IMR-90 (cell line): ENCODE measurements at regions not wholly inside any gene's neighbourhood (a gene's known extent, or its start where the extent isn't known, plus 50 kb on each side); places are given as distances from the start of the nearest gene placed in this dataset.

Experiments
- ATAC-seq: fragments of 200-7000 bp; cut with Tn5 transposase; 2 replicates; pipeline ENCODE4 v1.9.1; 2020; ENCODE audit warnings: low read depth, mild to moderate bottlenecking, moderate library complexity
- BruUV-seq: library from RNA; stranded (reverse); fragments of 400-500 nt; replicated peaks from 2 replicates; lab custom pipeline; 2021; lab: Mats Ljungman, UMichigan
- CTCF ChIA-PET: fragments of 300-600 bp; formaldehyde crosslinking; extraction: SDS; loops from one replicate; lab custom pipeline; 2021; ENCODE audit warnings: antibody characterized with exemption; lab: Yijun Ruan, JAX
- POLR2A ChIA-PET: fragments of 300-600 bp; sonication (Branson Sonifier 250); formaldehyde crosslinking; loops from one replicate; lab custom pipeline; 2022; ENCODE audit warnings: antibody characterized with exemption; ENCODE audit not compliant: unreplicated experiment; lab: Charles Lee
- DNase-seq: peaks from one replicate; pipeline ENCODE4 v3.0.0; 2013
- H2AFZ ChIP-seq: replicated peaks from 2 replicates; pipeline ENCODE3; 2013; ENCODE audit warnings: low read length, mild to moderate bottlenecking; ENCODE audit not compliant: poor library complexity
- H2AK5ac ChIP-seq: 2 replicates; pipeline ENCODE4 v1.6.1; 2013; ENCODE audit warnings: low read depth, low read length, inconsistent platforms
- H2AK9ac ChIP-seq: replicated peaks from 2 replicates; pipeline ENCODE3; 2013; ENCODE audit warnings: mild to moderate bottlenecking, low read depth, low read length, moderate library complexity; ENCODE audit not compliant: poor library complexity
- H2BK120ac ChIP-seq: 2 replicates; pipeline ENCODE4 v1.6.1; 2013; ENCODE audit warnings: low read depth, low read length, inconsistent platforms
- H2BK15ac ChIP-seq: 3 replicates; pipeline ENCODE4 v1.6.1; 2013; ENCODE audit warnings: low read depth, low read length, inconsistent platforms
- H2BK20ac ChIP-seq: 2 replicates; pipeline ENCODE4 v1.6.1; 2013; ENCODE audit warnings: low read depth, mild to moderate bottlenecking, inconsistent platforms, low read length, moderate library complexity
- H2BK5ac ChIP-seq: 2 replicates; pipeline ENCODE4 v1.6.1; 2013; ENCODE audit warnings: mild to moderate bottlenecking, low read depth, low read length, inconsistent platforms; ENCODE audit not compliant: poor library complexity, severe bottlenecking
- H3K14ac ChIP-seq: replicated peaks from 2 replicates; pipeline ENCODE4 v1.6.1; 2013; ENCODE audit warnings: low read depth, low read length, inconsistent platforms
- H3K18ac ChIP-seq: 2 replicates; pipeline ENCODE4 v1.6.1; 2013; ENCODE audit warnings: low read depth, low read length, control low read depth
- H3K23ac ChIP-seq: 2 replicates; pipeline ENCODE4 v1.6.1; 2013; ENCODE audit warnings: low read depth, low read length, inconsistent platforms
- H3K27ac ChIP-seq: 2 replicates; pipeline ENCODE4 v1.5.1; 2013; ENCODE audit warnings: mild to moderate bottlenecking, control low read depth, low read length; ENCODE audit not compliant: insufficient read depth
- H3K27me3 ChIP-seq: 2 replicates; pipeline ENCODE4 v1.6.1; 2013; ENCODE audit warnings: low read length; ENCODE audit not compliant: control insufficient read depth, insufficient read depth
- H3K36me3 ChIP-seq: 2 replicates; pipeline ENCODE4 v1.6.1; 2013; ENCODE audit warnings: low read length, mixed read lengths; ENCODE audit not compliant: control insufficient read depth, insufficient read depth
- H3K4ac ChIP-seq: 2 replicates; pipeline ENCODE4 v1.6.1; 2013; ENCODE audit warnings: low read depth, low read length, inconsistent platforms
- H3K4me1 ChIP-seq: 2 replicates; pipeline ENCODE4 v1.6.1; 2013; ENCODE audit warnings: low read length, mixed read lengths; ENCODE audit not compliant: control insufficient read depth, insufficient read depth
- H3K4me2 ChIP-seq: 2 replicates; pipeline ENCODE4 v1.6.1; 2013; ENCODE audit warnings: low read depth, mild to moderate bottlenecking, control low read depth, low read length, moderate library complexity
- H3K4me3 ChIP-seq: 2 replicates; pipeline ENCODE4 v1.5.1; 2013; ENCODE audit warnings: low read depth, mild to moderate bottlenecking, control low read depth, low read length, moderate library complexity; ENCODE audit not compliant: insufficient read depth
- H3K56ac ChIP-seq: 2 replicates; pipeline ENCODE4 v1.6.1; 2013; ENCODE audit warnings: low read length, inconsistent platforms; ENCODE audit not compliant: insufficient read depth; ENCODE audit errors: extremely low read depth
- H3K79me1 ChIP-seq, 2 experiments: 2 replicates each; pipeline ENCODE4 v1.6.1; 2013; ENCODE audit warnings: low read length in 2 of 2, inconsistent platforms in 1 of 2, low read depth in 1 of 2
- H3K9ac ChIP-seq: 2 replicates; pipeline ENCODE4 v1.6.1; 2013; ENCODE audit warnings: low read depth, low read length, control low read depth
- H3K9me1 ChIP-seq: 2 replicates; pipeline ENCODE4 v1.6.1; 2013; ENCODE audit warnings: low read length, inconsistent platforms; ENCODE audit not compliant: insufficient read depth
- H3K9me3 ChIP-seq: 2 replicates; pipeline ENCODE4 v1.6.1; 2013; ENCODE audit warnings: low read length; ENCODE audit not compliant: control insufficient read depth, insufficient read depth
- H4K20me1 ChIP-seq: 2 replicates; pipeline ENCODE4 v1.6.1; 2013; ENCODE audit warnings: low read length, inconsistent platforms; ENCODE audit not compliant: insufficient read depth
- H4K5ac ChIP-seq: 2 replicates; pipeline ENCODE4 v1.6.1; 2013; ENCODE audit warnings: mild to moderate bottlenecking, low read depth, low read length, control low read depth
- H4K8ac ChIP-seq, 2 experiments: 2 replicates each; pipeline ENCODE4 v1.6.1; 2013; ENCODE audit warnings: low read depth in 2 of 2, low read length in 2 of 2, control low read depth in 1 of 2, inconsistent platforms in 1 of 2
- H4K91ac ChIP-seq: 2 replicates; pipeline ENCODE4 v1.6.1; 2013; ENCODE audit warnings: low read depth, low read length, inconsistent platforms; ENCODE audit not compliant: insufficient read depth
- BHLHE40 ChIP-seq: fragments of 150-350 bp; IDR thresholded peaks from 2 replicates; pipeline ENCODE4 v1.6.1; 2016; ENCODE audit warnings: mild to moderate bottlenecking, low read depth, low read length
- CEBPB ChIP-seq: IDR thresholded peaks from 2 replicates; pipeline ENCODE4 v1.6.1; 2012; ENCODE audit warnings: low read depth, low read length, improper control_type of control experiment
- FOS ChIP-seq: fragments of 150-350 bp; IDR thresholded peaks from 2 replicates; pipeline ENCODE4 v1.6.1; 2016; ENCODE audit warnings: low read depth, low read length
- MAFK ChIP-seq: IDR thresholded peaks from 2 replicates; pipeline ENCODE4 v1.6.1; 2012; ENCODE audit warnings: low read depth, low read length, improper control_type of control experiment
- MAZ ChIP-seq: IDR thresholded peaks from 2 replicates; pipeline ENCODE4 v1.6.1; 2012; ENCODE audit warnings: low read depth, mild to moderate bottlenecking, low read length, improper control_type of control experiment, moderate library complexity, borderline replicate concordance
- MXI1 ChIP-seq: IDR thresholded peaks from 2 replicates; pipeline ENCODE4 v1.6.1; 2012; ENCODE audit warnings: low read depth, mild to moderate bottlenecking, low read length, moderate library complexity, borderline replicate concordance
- NFE2L2 ChIP-seq: fragments of 150-350 bp; IDR thresholded peaks from 2 replicates; pipeline ENCODE4 v1.6.1; 2016; ENCODE audit warnings: low read depth, mild to moderate bottlenecking, low read length
- POLR2A ChIP-seq: IDR thresholded peaks from 2 replicates; pipeline ENCODE4 v1.6.1; 2012; ENCODE audit warnings: mild to moderate bottlenecking, low read depth, low read length
- RCOR1 ChIP-seq: IDR thresholded peaks from 2 replicates; pipeline ENCODE4 v1.6.1; 2012; ENCODE audit warnings: mild to moderate bottlenecking, low read length, improper control_type of control experiment; ENCODE audit not compliant: insufficient replicate concordance
- RFX5 ChIP-seq: IDR thresholded peaks from 2 replicates; pipeline ENCODE4 v1.8.0; 2012; ENCODE audit warnings: low read depth, mild to moderate bottlenecking, low read length, moderate library complexity
- WGBS, 2 experiments: methylation state at CpG; one replicate each; pipeline versions ENCODE4 v1.1.5 to v1.1.7; 2013; ENCODE audit warnings: missing lambda C conversion rate in 2 of 2; ENCODE audit not compliant: insufficient read length in 1 of 2; ENCODE audit errors: extremely low coverage in 2 of 2; 5-methylcytosine and 5-hydroxymethylcytosine counted together
- dilution Hi-C: fragments of 300-500 bp; cut with HindIII; formaldehyde crosslinking; loops from one replicate; pipeline ENCODE4 v1.14.3; 2018; ENCODE audit warnings: low sequenced_read_pairs; ENCODE audit not compliant: unreplicated experiment
- in situ Hi-C: fragments of 300-500 bp; cut with MboI; formaldehyde crosslinking; loops from 3 replicates; pipeline ENCODE4 v1.14.3; 2019; ENCODE audit warnings: low sequenced_read_pairs, inconsistent platforms, mixed read lengths
- intact Hi-C: fragments of 100-400 bp; cut with micrococcal nuclease; formaldehyde crosslinking; loops from 2 replicates; pipeline ENCODE4 v1.10.0; 2022

GRCh38 chr6:167494698-167495435 lies 170.0 kb downstream of the TTLL2 start:
- H3K14ac ChIP-seq, result no peak overlapping the region
- no peak overlapping the region for H3K56ac ChIP-seq
- H2BK5ac ChIP-seq, result peak overlapping the region; percentile 67
- H2BK120ac ChIP-seq, result no peak overlapping the region
- ChIA-PET CTCF (no interaction called here), POLR2A (no interaction called here)
- no peak overlapping the region for H2AFZ ChIP-seq
- no peak overlapping the region for H2AK9ac ChIP-seq
- no peaks in the 10 kb centered on the region for H3K27me3 ChIP-seq
- H2BK15ac ChIP-seq, result no peak overlapping the region
- no peak overlapping the region for H4K8ac ChIP-seq
- dilution Hi-C loops, result no loop called here
- no peaks in the 10 kb centered on the region for H3K36me3 ChIP-seq
- in situ Hi-C loops, result no loop called here
- H4K91ac ChIP-seq, result no peak overlapping the region
- intact Hi-C loops, result no loop called here
- H3K18ac ChIP-seq, result no peak overlapping the region
- no TSS peak for BruUV-seq
- H4K5ac ChIP-seq, result no peak overlapping the region
- H4K20me1 ChIP-seq, result no peaks in the 10 kb centered on the region
- no peak overlapping the region for H3K23ac ChIP-seq
- H3K9me3 ChIP-seq, result peaks cover 54% of the 10 kb centered on the region
- no peaks in the 10 kb centered on the region for H3K9me1 ChIP-seq
- no peak overlapping the region for H3K27ac ChIP-seq
- H3K9ac ChIP-seq, result no peak overlapping the region
- no peaks in the 10 kb centered on the region for H3K79me1 ChIP-seq
- no peak overlapping the region for H3K4ac ChIP-seq
- H3K4me1 ChIP-seq, result no peaks in the 10 kb centered on the region
- no peak overlapping the region for H2BK20ac ChIP-seq
- no peak overlapping the region for H3K4me2 ChIP-seq
- ATAC-seq, result no peak
- DNase-seq, result no peak
- no peak for TF ChIP-seq POLR2A
- no peak for TF ChIP-seq RCOR1
- no peak for TF ChIP-seq NFE2L2
- no peak for TF ChIP-seq FOS
- TF ChIP-seq MXI1, result no peak
- TF ChIP-seq MAFK, result no peak
- no peak for TF ChIP-seq CEBPB
- TF ChIP-seq RFX5, result no peak
- no peak for TF ChIP-seq BHLHE40
- no peak for TF ChIP-seq MAZ
- H2AK5ac ChIP-seq, result no peak overlapping the region
- 76 to 96% methylated on average over 5 to 13 of the region's 23 CpGs for WGBS, 2 experiments
- H3K4me3 ChIP-seq, result no peak overlapping the region
